ENCODE measurements at regions not wholly inside any gene's neighbourhood (a gene's known extent, or its start where the extent isn't known, plus 50 kb on each side); places are given as distances from the start of the nearest gene placed in this dataset.
A peak's percentile ranks its signal among the peaks of the same experiment; 100 is the strongest.

DNA sequence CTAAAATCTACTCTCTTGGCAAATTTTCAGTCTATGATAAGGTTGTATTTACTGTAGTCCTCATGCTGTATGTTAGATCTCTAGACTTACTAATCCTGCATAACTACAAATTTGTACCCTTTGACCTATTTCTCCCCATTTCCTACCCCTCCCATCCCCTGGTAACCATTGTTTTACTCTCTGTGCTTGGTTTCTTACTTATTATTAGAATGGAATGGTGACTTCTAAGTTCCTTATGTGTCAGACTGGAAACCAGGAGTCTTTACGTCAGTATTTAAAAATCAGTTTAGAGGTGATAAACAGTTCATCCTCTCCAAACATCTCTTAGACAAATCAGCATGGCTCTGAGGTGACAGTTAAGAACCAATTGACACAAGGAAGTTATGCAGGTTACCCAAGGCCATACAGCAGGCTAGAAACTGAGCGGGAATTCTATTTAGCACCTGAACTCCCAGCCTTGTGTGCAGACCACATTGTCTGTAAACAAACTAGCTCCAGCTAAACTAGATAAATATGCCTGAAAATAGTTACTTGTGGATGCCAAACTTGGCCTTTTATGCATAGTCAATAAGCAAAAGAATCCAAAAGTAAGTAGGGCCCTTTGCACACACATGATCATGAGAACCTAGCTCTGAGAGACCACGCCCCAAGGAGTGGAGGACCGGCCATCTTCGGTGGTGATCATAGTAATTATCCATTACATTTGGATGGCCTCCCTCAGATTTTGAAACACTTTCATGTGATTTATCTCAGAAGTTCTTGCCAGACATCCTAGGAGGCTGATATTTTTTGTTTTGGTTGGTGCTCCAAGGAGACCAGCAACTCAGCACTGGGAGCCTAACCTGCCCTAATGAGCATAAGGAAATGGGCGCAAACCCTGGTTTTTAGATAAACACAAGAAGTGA is 72.3 kb upstream of the BOC start:
- Histone ChIP-seq H3K4me1 (ENCODE audit: control insufficient read depth, insufficient read depth, low read length) (peaks cover 9% of the 10 kb centered on the region), H3K9ac (ENCODE audit: low read length in 2 of 2) (no peak overlapping the region), H3K9me3 (ENCODE audit: control insufficient read depth in 2 of 2, low read length in 2 of 2) (no peaks in the 10 kb centered on the region), H3K36me3 (ENCODE audit: control insufficient read depth in 2 of 2, insufficient read depth in 2 of 2, low read length in 2 of 2) (no peaks in the 10 kb centered on the region), H3K27me3 (ENCODE audit: control insufficient read depth in 1 of 2, insufficient read depth in 2 of 2, low read length in 2 of 2) (no peaks in the 10 kb centered on the region), H3K4me3 (ENCODE audit: low read length in 2 of 2) (peak overlapping the region in 1 of 2 donors; percentile 4), H3K27ac (ENCODE audit: low read length) (no peak overlapping the region)

DNA sequence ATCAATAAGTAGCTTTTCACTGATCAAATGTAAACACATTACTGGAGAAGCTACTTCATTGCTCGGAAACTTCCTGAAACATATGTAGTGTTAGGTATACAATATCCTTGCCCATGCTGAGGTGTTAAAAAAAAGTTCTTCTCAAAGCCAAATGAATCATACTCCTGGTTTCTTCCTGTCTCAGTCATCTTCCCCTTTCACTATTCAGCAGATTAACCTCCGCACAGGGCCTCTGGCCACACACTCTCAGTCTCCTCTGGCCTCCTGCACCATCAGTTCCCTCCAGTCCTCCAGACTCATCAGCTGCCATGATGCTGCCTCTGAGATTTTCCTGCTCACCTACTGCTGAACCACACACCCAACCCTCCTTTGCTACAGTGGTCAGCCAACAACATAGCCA is 70.5 kb upstream of the BOC start:
- Histone ChIP-seq H3K4me1 (ENCODE audit: control insufficient read depth, insufficient read depth, low read length) (peaks cover 9% of the 10 kb centered on the region), H3K27me3 (ENCODE audit: control insufficient read depth in 1 of 2, insufficient read depth in 2 of 2, low read length in 2 of 2) (no peaks in the 10 kb centered on the region), H3K4me3 (ENCODE audit: low read length in 2 of 2) (no peak overlapping the region), H3K27ac (ENCODE audit: low read length) (no peak overlapping the region), H3K36me3 (ENCODE audit: control insufficient read depth in 2 of 2, insufficient read depth in 2 of 2, low read length in 2 of 2) (no peaks in the 10 kb centered on the region), H3K9me3 (ENCODE audit: control insufficient read depth in 2 of 2, low read length in 2 of 2) (no peaks in the 10 kb centered on the region), H3K9ac (ENCODE audit: low read length in 2 of 2) (no peak overlapping the region)

DNA sequence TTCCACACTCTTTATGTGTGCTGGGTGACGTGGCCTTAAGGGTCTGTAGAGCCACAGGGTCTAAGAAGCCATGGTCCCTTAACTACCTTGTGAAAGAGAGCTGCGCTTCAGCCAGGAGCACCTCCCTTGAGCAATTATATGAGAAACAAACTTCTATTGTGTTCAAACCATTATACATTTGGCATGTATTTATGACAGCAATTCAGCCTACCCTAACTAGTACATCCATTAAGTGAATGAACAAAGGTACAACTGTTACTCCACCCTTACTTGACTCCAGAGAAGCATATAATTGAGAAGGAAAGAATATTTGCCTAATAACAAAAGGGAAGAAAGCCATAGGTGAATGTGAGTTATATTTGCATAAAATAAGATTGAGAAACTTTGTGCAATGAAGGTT is 69.8 kb upstream of the BOC start:
- no peak overlapping the region for H3K9ac ChIP-seq (ENCODE audit: low read length in 2 of 2)
- no peaks in the 10 kb centered on the region for H3K27me3 ChIP-seq (ENCODE audit: control insufficient read depth in 1 of 2, insufficient read depth in 2 of 2, low read length in 2 of 2)
- no peak overlapping the region for H3K4me3 ChIP-seq (ENCODE audit: low read length in 2 of 2)
- H3K27ac ChIP-seq (ENCODE audit: low read length), result no peak overlapping the region
- H3K36me3 ChIP-seq (ENCODE audit: control insufficient read depth in 2 of 2, insufficient read depth in 2 of 2, low read length in 2 of 2), result no peaks in the 10 kb centered on the region
- no peaks in the 10 kb centered on the region for H3K9me3 ChIP-seq (ENCODE audit: control insufficient read depth in 2 of 2, low read length in 2 of 2)
- peaks cover 9% of the 10 kb centered on the region for H3K4me1 ChIP-seq (ENCODE audit: control insufficient read depth, insufficient read depth, low read length)

DNA sequence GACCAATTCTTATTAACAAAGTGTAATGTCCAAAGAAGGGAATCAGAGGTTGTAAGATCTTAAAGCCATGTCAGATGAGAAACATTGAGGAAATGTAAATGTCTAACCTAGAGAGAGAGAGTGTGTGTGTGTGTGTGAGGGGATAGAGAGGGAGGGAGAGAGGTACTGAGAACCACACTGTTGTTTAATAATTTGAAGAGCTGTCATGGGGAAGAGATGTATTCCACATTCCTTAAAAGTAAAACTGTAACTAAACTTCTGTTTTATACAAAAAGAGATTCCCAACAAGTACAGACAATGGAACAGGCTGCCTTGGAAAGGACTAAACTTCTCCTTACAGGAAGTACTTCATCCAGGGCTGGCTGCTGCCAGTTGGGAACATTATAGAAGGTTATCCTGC is 68.9 kb upstream of the BOC start:
- H3K9ac ChIP-seq (ENCODE audit: low read length in 2 of 2), result no peak overlapping the region

DNA sequence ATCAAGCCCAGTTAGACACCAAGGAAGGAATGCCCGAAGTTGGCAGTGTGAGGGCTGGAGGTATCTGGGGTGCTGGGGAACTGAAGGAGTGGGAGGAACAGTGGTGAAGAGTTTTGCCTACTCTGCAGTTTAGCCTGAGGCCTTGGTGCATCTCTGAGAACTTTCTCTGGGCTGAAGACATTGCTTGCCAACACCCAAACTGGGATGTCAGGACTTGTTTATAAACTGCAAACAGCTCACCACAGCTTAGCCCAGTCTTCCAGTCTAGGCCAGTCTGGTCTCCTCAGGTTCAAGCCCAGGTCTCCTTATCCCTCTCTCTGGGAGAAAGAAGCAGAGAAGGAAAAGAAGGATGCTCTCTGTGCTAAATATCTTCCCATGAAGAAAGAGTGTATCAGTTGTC is 68.0 kb upstream of the BOC start:
- H3K4me1 ChIP-seq (ENCODE audit: control insufficient read depth, insufficient read depth, low read length), result peaks cover 14% of the 10 kb centered on the region
- no peaks in the 10 kb centered on the region for H3K9me3 ChIP-seq (ENCODE audit: control insufficient read depth in 2 of 2, low read length in 2 of 2)
- no peaks in the 10 kb centered on the region for H3K27me3 ChIP-seq (ENCODE audit: control insufficient read depth in 1 of 2, insufficient read depth in 2 of 2, low read length in 2 of 2)

More for the DNA sequence above, 68.9 kb upstream of the BOC start:
- peaks cover 9% of the 10 kb centered on the region for H3K4me1 ChIP-seq (ENCODE audit: control insufficient read depth, insufficient read depth, low read length)
- H3K27ac ChIP-seq (ENCODE audit: low read length), result no peak overlapping the region
- no peaks in the 10 kb centered on the region for H3K27me3 ChIP-seq (ENCODE audit: control insufficient read depth in 1 of 2, insufficient read depth in 2 of 2, low read length in 2 of 2)
- no peaks in the 10 kb centered on the region for H3K36me3 ChIP-seq (ENCODE audit: control insufficient read depth in 2 of 2, insufficient read depth in 2 of 2, low read length in 2 of 2)
- no peak overlapping the region for H3K4me3 ChIP-seq (ENCODE audit: low read length in 2 of 2)
- no peaks in the 10 kb centered on the region for H3K9me3 ChIP-seq (ENCODE audit: control insufficient read depth in 2 of 2, low read length in 2 of 2)

DNA sequence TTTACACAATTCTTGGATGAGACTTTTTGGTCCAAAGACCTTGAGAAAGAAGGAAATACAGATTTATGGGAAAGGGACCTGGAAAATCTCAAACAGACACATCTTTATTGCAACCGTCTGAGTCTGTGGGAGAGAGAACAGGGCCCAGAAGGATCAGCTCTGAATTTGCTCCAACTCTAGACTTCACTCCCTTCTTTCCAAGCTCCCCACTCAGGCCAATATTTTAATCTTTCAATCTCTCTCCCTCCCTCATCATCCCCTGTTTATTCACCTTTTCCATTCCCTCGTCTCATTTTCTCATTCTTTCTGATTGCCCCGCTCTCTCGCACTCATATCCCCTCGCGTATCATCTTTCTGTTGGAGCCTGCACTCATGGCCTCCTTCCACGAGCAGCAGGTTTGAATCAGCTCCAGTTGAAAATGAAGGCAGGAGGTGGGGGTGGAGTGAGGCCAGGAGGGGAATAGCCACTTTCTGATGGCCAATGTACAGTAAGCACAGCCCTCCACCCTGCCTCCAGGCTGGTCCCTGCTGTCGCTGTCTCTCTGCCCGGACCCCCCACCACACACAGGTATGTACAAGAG is 63.6 kb upstream of the BOC start:
- H3K9ac ChIP-seq (ENCODE audit: low read length in 2 of 2), result peak overlapping the region in 1 of 2 donors; percentile 45
- peaks cover 35% of the 10 kb centered on the region for H3K4me1 ChIP-seq (ENCODE audit: control insufficient read depth, insufficient read depth, low read length)
- H3K36me3 ChIP-seq (ENCODE audit: control insufficient read depth in 2 of 2, insufficient read depth in 2 of 2, low read length in 2 of 2), result no peaks in the 10 kb centered on the region
- H3K27ac ChIP-seq (ENCODE audit: low read length), result peak overlapping the region; percentile 73
- H3K4me3 ChIP-seq (ENCODE audit: low read length in 2 of 2), result peak overlapping the region; percentile 29 to 50
- H3K27me3 ChIP-seq (ENCODE audit: control insufficient read depth in 1 of 2, insufficient read depth in 2 of 2, low read length in 2 of 2), result no peaks in the 10 kb centered on the region
- H3K9me3 ChIP-seq (ENCODE audit: control insufficient read depth in 2 of 2, low read length in 2 of 2), result no peaks in the 10 kb centered on the region

More for the DNA sequence above, 68.0 kb upstream of the BOC start:
- no peak overlapping the region for H3K27ac ChIP-seq (ENCODE audit: low read length)
- H3K4me3 ChIP-seq (ENCODE audit: low read length in 2 of 2), result no peak overlapping the region
- no peak overlapping the region for H3K9ac ChIP-seq (ENCODE audit: low read length in 2 of 2)
- no peaks in the 10 kb centered on the region for H3K36me3 ChIP-seq (ENCODE audit: control insufficient read depth in 2 of 2, insufficient read depth in 2 of 2, low read length in 2 of 2)

DNA sequence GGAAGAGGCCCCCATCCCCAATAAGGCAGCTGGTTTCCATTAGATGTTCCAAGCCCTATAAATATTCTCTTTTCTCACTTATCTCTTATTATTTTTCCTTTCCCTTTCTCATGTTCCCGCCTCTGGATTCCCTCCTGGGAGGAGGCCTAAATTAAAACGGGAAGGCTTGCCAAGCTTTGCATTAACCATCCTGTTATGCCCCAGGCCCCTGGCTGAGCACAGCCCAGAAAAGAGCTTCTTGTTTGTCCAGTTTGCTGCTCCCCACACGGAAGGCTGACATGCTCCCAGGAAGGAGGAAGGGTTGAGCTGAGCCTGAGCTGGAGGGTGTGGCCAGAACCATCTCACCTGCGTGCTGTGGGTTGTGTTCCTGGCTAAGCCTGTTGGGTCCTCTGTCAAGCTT is 63.1 kb upstream of the BOC start:
- Histone ChIP-seq H3K4me1 (ENCODE audit: control insufficient read depth, insufficient read depth, low read length) (peaks cover 35% of the 10 kb centered on the region), H3K9ac (ENCODE audit: low read length in 2 of 2) (peak overlapping the region in 1 of 2 donors; percentile 45), H3K27me3 (ENCODE audit: control insufficient read depth in 1 of 2, insufficient read depth in 2 of 2, low read length in 2 of 2) (no peaks in the 10 kb centered on the region), H3K4me3 (ENCODE audit: low read length in 2 of 2) (peak overlapping the region; percentile 29 to 50), H3K36me3 (ENCODE audit: control insufficient read depth in 2 of 2, insufficient read depth in 2 of 2, low read length in 2 of 2) (no peaks in the 10 kb centered on the region), H3K27ac (ENCODE audit: low read length) (peak overlapping the region; percentile 73), H3K9me3 (ENCODE audit: control insufficient read depth in 2 of 2, low read length in 2 of 2) (no peaks in the 10 kb centered on the region)

DNA sequence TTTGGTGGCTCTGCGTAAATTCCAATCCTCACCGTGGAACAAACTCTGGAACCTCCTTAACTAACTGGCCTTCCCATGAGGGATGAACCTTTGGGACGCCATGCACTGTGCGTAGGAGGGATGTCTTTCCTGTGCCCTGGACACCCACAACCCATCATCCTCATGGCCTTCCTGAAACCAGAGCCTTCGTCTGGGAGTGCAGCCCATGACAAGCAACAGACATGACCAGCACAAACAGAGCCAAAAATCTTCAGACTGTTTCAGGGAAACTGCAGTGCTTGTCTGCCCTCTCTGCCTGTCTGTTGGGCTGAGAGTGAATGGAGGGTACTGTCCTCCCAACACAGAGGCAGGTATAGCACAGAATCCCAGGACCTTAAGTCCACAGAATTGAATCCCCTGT is 61.1 kb upstream of the BOC start:
- Histone ChIP-seq H3K36me3 (ENCODE audit: control insufficient read depth in 2 of 2, insufficient read depth in 2 of 2, low read length in 2 of 2) (no peaks in the 10 kb centered on the region), H3K27me3 (ENCODE audit: control insufficient read depth in 1 of 2, insufficient read depth in 2 of 2, low read length in 2 of 2) (no peaks in the 10 kb centered on the region), H3K9ac (ENCODE audit: low read length in 2 of 2) (no peak overlapping the region), H3K9me3 (ENCODE audit: control insufficient read depth in 2 of 2, low read length in 2 of 2) (no peaks in the 10 kb centered on the region), H3K4me1 (ENCODE audit: control insufficient read depth, insufficient read depth, low read length) (peaks cover 35% of the 10 kb centered on the region), H3K27ac (ENCODE audit: low read length) (peak overlapping the region; percentile 73), H3K4me3 (ENCODE audit: low read length in 2 of 2) (peak overlapping the region in 1 of 2 donors; percentile 17)

DNA sequence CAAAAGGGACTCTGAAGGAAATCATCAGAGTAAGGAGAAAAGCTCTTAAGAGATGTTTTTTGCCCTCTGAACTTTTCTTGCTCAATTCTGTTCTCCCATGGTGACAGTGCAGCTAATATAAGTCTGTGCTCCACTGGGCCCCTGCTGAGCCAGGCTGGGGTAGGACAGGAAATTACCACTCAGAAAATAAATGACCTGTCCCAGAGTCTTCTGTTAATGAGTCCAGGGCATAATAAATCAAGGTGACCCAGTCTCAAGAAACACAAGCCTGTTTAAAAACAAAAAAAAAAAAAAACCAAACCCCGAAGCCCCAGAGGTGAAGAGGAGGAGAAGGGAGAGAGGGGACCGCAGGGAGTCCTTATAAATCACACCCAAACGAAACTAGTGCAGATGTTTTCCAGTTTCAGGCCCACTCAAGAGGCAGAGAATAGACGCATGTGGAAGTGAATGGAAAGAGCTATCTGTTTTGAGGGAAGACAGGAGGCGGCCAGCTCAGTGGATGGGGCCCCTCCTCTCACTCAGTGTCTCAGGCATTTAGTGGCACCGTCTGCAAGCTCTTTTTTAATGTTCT is 59.8 kb upstream of the BOC start:
- H3K9ac ChIP-seq (ENCODE audit: low read length in 2 of 2), result no peak overlapping the region
- H3K4me3 ChIP-seq (ENCODE audit: low read length in 2 of 2), result no peak overlapping the region
- H3K36me3 ChIP-seq (ENCODE audit: control insufficient read depth in 2 of 2, insufficient read depth in 2 of 2, low read length in 2 of 2), result no peaks in the 10 kb centered on the region
- H3K9me3 ChIP-seq (ENCODE audit: control insufficient read depth in 2 of 2, low read length in 2 of 2), result no peaks in the 10 kb centered on the region
- no peaks in the 10 kb centered on the region for H3K27me3 ChIP-seq (ENCODE audit: control insufficient read depth in 1 of 2, insufficient read depth in 2 of 2, low read length in 2 of 2)
- peak overlapping the region; percentile 73 for H3K27ac ChIP-seq (ENCODE audit: low read length)
- H3K4me1 ChIP-seq (ENCODE audit: control insufficient read depth, insufficient read depth, low read length), result peaks cover 35% of the 10 kb centered on the region

DNA sequence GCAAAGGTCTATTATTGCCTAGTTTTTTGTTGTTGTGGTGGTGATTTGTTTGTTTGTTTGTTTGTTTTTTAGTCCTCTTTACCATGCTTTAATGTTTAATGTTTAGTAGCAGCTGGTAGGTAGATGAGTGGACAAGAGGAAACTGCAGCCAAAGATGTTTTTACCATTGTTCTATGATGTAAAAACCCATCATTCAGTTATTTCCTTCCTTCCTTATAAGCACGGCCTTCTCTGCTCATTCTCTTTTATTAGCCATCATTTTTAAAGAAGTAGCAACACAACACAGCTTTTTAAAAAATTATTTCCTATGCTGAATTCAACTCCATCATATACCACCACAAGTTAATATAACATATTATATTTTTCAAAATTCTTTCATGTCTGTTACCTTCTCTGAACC is 58.5 kb upstream of the BOC start:
- H3K4me3 ChIP-seq (ENCODE audit: low read length in 2 of 2), result no peak overlapping the region
- H3K9me3 ChIP-seq (ENCODE audit: control insufficient read depth in 2 of 2, low read length in 2 of 2), result no peaks in the 10 kb centered on the region
- no peak overlapping the region for H3K9ac ChIP-seq (ENCODE audit: low read length in 2 of 2)
- H3K27ac ChIP-seq (ENCODE audit: low read length), result peak overlapping the region; percentile 73
- peaks cover 37% of the 10 kb centered on the region for H3K4me1 ChIP-seq (ENCODE audit: control insufficient read depth, insufficient read depth, low read length)
- no peaks in the 10 kb centered on the region for H3K27me3 ChIP-seq (ENCODE audit: control insufficient read depth in 1 of 2, insufficient read depth in 2 of 2, low read length in 2 of 2)
- no peaks in the 10 kb centered on the region for H3K36me3 ChIP-seq (ENCODE audit: control insufficient read depth in 2 of 2, insufficient read depth in 2 of 2, low read length in 2 of 2)

Data from stomach smooth muscle (tissue), 2 donors.